Lower leg skin (tissue), 4 donors: ENCODE measurements at regions not wholly inside any gene's neighbourhood (a gene's known extent, or its start where the extent isn't known, plus 50 kb on each side); places are given as distances from the start of the nearest gene placed in this dataset.

Source experiments
- DNase-seq, 2 donors: peaks; one replicate each; pipeline ENCODE4 v3.0.0-alpha.2; 2019; ENCODE audit warnings: low spot score in 2 of 2
- H3K4me3 ChIP-seq: fragments of 200-600 bp; sonication (generic); 2 replicates; pipeline ENCODE4 v1.5.1; 2017; ENCODE audit warnings: mild to moderate bottlenecking, low read depth; ENCODE audit not compliant: poor library complexity, severe bottlenecking
- CTCF ChIP-seq, 3 donors: fragments of 450-650 bp; IDR thresholded peaks; one replicate each; pipeline ENCODE4 v1.5.1; 2016; ENCODE audit warnings: antibody characterized with exemption in 3 of 3, mild to moderate bottlenecking in 3 of 3, moderate library complexity in 2 of 3
- POLR2A ChIP-seq, 2 donors: fragments of 450-650 bp; IDR thresholded peaks; one replicate each; pipeline ENCODE4 v1.6.1; 2016 to 2017; ENCODE audit warnings: antibody characterized with exemption in 2 of 2, mild to moderate bottlenecking in 1 of 2, moderate library complexity in 1 of 2
- WGBS, 2 donors: methylation state at CpG; one replicate each; pipeline ENCODE4 v1.1.5; 2018; 5-methylcytosine and 5-hydroxymethylcytosine counted together
- intact Hi-C: fragments of 100-400 bp; cut with DNase I; formaldehyde crosslinking; loops from one replicate; pipeline ENCODE4 v1.15.0; 2023; ENCODE audit warnings: low total_unique reads

DNA sequence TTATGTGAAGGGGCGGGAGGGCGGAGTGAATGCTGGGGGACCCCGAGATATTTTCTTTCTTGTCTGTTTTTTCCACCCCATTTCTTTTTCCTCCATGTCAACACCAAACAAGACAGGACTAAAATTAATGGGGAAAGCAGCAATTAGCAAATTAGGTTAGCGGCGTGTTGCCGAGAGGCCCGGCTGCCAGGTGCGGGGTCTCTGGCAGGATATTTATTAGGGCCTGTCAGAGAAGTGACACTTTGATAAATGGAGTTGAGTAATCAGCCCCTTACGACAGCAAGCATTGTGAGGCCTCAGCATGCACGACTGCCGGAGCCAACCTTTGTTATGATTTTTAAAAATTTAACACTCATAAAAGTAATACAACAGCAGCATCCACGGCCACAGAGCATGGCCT, 193.8 kb downstream of the DHX35 start:
- TF ChIP-seq CTCF (IDR thresholded peaks at IDR 0.05), result no peak
- no peak for TF ChIP-seq POLR2A (IDR thresholded peaks at IDR 0.05)
- 25 to 27% methylated on average over 12 of the region's 12 CpGs for WGBS, 2 donors
- peak in 1 of 2 donors; percentile 20 for DNase-seq
- H3K4me3 ChIP-seq, result no peak overlapping the region
- intact Hi-C loops, result no loop called here

GRCh38 chr20:39152742-39153141, 190.6 kb downstream of the DHX35 start:
- intact Hi-C loops, result no loop called here
- no peak overlapping the region for H3K4me3 ChIP-seq
- DNase-seq, result no peak
- WGBS, 2 donors, result 93 to 100% methylated on average over 1 of the region's 1 CpG
- no peak for TF ChIP-seq POLR2A (IDR thresholded peaks at IDR 0.05)
- TF ChIP-seq CTCF (IDR thresholded peaks at IDR 0.05), result no peak

GRCh38 chr20:39152126-39152525, 190.0 kb downstream of the DHX35 start:
- no peak for DNase-seq
- H3K4me3 ChIP-seq, result no peak overlapping the region
- intact Hi-C loops, result no loop called here
- no peak for TF ChIP-seq CTCF (IDR thresholded peaks at IDR 0.05)
- TF ChIP-seq POLR2A (IDR thresholded peaks at IDR 0.05), result no peak
- WGBS, 2 donors, result 58 to 86% methylated on average over 3 to 4 of the region's 4 CpGs

DNA sequence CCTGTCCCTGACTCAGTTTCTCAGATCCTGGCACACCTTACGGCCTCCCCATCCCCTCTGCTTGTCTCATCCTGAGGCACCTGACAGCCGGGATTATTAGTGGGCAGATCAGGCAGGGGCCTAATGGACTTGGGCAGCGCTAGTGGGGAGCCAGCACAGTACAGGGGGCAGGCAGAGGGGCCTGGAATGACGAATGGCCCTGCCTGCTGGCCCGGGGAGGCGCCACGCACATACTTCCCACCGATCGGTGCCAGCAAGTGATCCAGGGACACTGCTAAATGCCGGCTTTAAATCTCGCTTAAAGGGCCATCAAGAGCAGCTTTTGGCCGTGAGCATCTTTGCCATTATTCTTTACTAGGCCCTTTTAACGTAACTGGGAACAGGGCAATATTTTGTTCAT, 188.4 kb downstream of the DHX35 start:
- intact Hi-C loops, result no loop called here
- H3K4me3 ChIP-seq, result no peak overlapping the region
- TF ChIP-seq CTCF (IDR thresholded peaks at IDR 0.05) (no peak), POLR2A (IDR thresholded peaks at IDR 0.05) (no peak)
- DNase-seq, result no peak
- 85% methylated on average over 13 of the region's 13 CpGs for WGBS, 2 donors

GRCh38 chr20:39146394-39146793, 184.2 kb downstream of the DHX35 start:
- WGBS, 2 donors, result 35 to 50% methylated on average over 2 of the region's 2 CpGs
- intact Hi-C loops, result no loop called here
- TF ChIP-seq CTCF (IDR thresholded peaks at IDR 0.05) (no peak), POLR2A (IDR thresholded peaks at IDR 0.05) (no peak)
- H3K4me3 ChIP-seq, result no peak overlapping the region
- no peak for DNase-seq

- intact Hi-C loops, result no loop called here
- TF ChIP-seq CTCF (IDR thresholded peaks at IDR 0.05), result no peak
- WGBS, 2 donors, result 54 to 63% methylated on average over 2 of the region's 2 CpGs
- DNase-seq, result no peak
- no peak overlapping the region for H3K4me3 ChIP-seq
These were observed 183.8 kb downstream of the DHX35 start for GRCh38 chr20:39145921-39146320.
